ENCODE measurements at regions not wholly inside any gene's neighbourhood (a gene's known extent, or its start where the extent isn't known, plus 50 kb on each side); places are given as distances from the start of the nearest gene placed in this dataset.

GRCh38 chr9:105865285-105865684, 170.9 kb downstream of the TMEM38B start:
- no peak for TF ChIP-seq POLR2A (IDR thresholded peaks at IDR 0.05)
- no peak for TF ChIP-seq CTCF (IDR thresholded peaks at IDR 0.05)
- no peak for TF ChIP-seq EP300 (IDR thresholded peaks at IDR 0.05; ENCODE audit: low read depth)
- TF ChIP-seq POLR2AphosphoS5 (IDR thresholded peaks at IDR 0.05), result no peak
